OCI-LY7 (cell line): ENCODE measurements at regions not wholly inside any gene's neighbourhood (a gene's known extent, or its start where the extent isn't known, plus 50 kb on each side); places are given as distances from the start of the nearest gene placed in this dataset.

Source experiments
- CTCF ChIP-seq: fragments of 200-600 bp; sonication (generic); conservative IDR thresholded peaks from 2 replicates; pipeline ENCODE4 v1.5.1; 2014; ENCODE audit warnings: mild to moderate bottlenecking, antibody characterized with exemption, low read length, moderate library complexity, mixed read lengths
- EZH2phosphoT487 ChIP-seq: fragments of 200-600 bp; sonication (generic); IDR thresholded peaks from 2 replicates; pipeline ENCODE4 v1.6.1; 2018; ENCODE audit warnings: low read depth, borderline replicate concordance, mild to moderate bottlenecking, mixed run types, antibody characterized with exemption, low read length, moderate library complexity, mixed read lengths

- TF ChIP-seq CTCF (no peak), EZH2phosphoT487 (no peak)
Observed at GRCh38 chr22:27214691-27215090, 557.3 kb downstream of the MIAT start.
